Stimulated activated CD4-positive, alpha-beta T cell treated with anti-CD3 and anti-CD28 coated beads, Interleukin-12 subunit alpha, Interleukin-12 subunit beta, amount 100 ng/mL, for 4 hours (primary cell): ENCODE measurements at regions not wholly inside any gene's neighbourhood (a gene's known extent, or its start where the extent isn't known, plus 50 kb on each side); places are given as distances from the start of the nearest gene placed in this dataset.

ENCODE experiments used
- DNase-seq: peaks from one replicate; pipeline ENCODE4 v3.0.0-alpha.2; 2020

DNA sequence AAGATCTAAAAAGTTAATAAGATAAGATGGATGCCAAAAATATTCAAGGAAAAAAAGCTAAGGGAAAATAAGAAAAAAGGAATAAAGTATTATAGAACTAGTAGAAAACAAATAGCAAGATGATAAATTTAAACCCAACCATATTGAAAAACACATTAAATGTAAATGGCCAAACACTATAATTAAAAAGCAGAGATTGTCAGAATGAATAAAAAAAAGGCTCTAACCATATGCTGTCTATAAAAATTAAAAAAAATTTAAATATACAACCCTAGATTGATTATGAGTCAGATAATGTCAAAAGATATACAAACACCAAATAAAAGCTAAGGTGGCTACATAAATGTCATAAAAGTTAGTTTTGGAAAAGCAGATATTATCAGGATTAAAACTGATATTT is 617.5 kb upstream of the SGCG start:
- DNase-seq: no peak

DNA sequence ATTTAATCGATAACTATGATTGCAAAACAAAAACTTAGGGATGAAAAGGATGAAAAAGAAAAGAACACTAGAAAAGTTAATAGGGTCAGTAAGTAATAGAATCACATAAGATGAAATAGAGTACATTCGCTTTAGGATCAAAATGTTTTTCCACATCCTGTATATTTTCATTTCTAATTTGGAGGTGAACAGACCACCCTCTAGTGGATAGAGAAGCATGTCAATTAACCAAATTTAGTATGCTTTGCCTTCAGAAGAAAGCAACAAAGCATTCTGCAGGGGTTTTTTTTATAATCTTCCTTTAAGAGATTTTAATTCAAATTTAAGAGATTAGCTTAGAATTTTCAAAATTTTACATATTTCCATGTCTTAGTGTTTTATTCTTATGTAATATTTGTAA is 611.0 kb upstream of the SGCG start:
- DNase-seq: no peak

DNA sequence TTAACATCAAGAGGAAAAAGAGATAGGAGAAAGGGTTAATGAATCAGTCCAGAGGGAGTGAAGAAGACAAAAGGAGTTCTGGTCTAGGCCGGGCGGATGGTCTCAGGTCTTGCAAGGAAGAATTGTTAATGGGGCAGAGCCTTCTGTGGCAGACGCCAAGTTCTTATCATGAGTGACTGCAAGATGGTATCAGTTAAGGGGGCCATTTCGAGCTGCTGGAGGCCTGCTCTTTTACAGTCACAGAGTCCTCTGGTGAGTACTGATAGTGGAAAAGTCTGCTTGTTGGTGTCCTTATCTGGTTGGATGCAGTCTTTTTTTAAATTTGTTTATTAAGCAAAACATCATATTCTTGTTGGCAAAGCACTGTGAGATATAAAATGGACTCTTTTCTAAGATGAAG is 590.9 kb upstream of the SGCG start:
- no peak for DNase-seq

DNA sequence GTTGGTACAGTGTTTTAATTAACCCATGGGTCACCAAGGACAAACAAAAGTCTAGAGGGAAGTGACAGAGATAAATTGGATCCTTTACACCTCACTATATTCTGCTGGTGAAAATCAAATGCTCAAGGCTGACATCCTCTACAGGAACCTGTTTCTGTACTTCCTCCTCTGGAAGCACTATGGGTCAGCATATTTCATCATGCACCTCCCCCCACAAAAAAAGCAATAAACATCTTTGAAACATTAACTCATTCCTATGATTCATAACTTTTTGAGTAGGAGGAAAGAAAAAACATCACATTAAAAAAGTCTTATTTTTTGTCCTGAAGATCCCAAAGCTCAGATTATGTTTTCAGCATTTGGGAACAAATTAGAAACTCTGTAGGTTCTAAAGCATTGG is 588.3 kb upstream of the SGCG start:
- no peak for DNase-seq

DNA sequence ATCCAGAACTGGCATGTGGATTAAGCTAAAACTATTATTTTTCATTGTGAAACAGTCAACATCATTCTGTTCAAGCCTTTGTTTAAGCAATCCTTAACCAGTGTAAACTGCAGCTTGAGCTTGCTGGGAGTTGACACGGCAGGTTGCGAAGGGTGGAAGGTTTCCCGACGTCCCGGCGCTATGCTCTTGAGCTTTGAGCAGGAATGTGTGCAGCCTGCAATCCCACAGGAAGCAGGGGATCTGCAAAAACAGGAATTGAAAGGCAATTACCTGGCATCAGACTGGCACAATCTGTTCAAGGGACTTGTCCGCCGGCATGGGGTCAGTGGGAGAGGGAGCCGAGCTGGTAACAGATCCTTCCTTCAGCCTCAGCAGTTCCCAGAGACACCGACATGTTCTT is 586.7 kb upstream of the SGCG start:
- DNase-seq: no peak

DNA sequence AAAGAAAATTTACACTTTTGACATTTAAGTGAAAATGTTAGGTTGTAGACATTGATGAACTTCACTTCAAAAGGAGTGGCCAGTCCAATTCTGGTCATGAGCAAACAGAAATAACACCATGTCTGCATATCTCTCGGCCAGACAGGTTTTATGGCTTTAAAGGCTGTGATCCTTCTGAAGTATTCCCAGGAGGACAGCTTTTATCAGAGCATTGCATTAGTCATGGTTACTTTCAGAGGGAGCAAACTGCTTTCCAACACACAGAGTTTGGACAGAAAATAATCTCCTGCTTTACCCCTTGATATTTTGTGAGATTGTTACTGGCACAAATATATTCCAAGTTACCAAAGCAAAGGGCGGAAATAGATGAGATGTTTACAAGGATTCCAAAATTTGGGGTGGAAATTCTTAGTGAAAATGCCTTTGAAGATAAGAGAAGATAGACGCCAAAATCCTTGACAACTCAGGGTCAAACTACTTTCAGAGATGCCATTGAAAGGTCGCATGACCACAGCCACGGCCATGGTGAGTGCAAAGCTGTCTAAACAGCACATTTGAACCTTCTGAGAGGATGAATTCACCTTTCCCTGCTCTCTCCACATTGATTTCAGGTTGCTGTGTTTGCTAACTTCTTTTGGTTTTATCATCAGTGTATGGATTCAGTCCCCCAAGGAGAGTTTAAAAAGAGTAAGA is 584.5 kb upstream of the SGCG start:
- DNase-seq: no peak

DNA sequence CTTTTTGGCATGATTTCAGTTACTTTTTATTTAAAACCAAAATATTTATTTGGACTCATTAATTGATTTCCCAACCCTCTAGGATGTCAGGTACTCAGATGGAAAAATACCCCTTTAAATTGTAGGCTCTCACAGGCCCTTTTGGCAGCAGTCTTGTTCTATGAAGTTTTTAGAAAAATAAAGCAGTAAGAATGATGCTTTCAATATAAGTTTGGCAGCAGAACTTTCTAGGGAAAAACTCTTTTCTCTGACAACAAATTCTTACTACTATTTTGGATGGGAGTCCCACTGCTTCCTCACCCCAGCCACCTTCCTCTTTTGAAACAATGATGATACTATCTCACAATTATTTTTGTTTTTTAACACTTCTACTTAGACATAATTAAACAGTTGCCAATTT is 581.6 kb upstream of the SGCG start:
- no peak for DNase-seq

DNA sequence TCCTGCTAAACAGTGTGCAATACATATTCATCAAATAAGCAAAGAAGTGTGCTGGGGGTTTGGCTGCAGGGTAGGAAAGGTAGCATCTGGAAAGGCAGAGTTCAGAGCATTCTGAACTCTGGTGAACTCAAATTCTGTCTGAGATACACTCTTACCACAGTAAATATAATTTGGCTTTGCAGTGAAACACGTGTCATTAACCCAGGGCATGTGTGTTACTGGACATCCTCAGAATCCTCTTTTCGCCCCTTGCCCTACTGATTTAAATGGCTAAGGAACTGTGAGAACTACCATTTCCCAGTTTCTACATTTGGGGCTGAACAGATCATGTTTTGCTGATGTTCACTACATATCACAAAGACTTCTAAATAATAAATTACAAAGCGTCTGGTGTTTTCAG is 562.8 kb upstream of the SGCG start:
- DNase-seq: no peak

DNA sequence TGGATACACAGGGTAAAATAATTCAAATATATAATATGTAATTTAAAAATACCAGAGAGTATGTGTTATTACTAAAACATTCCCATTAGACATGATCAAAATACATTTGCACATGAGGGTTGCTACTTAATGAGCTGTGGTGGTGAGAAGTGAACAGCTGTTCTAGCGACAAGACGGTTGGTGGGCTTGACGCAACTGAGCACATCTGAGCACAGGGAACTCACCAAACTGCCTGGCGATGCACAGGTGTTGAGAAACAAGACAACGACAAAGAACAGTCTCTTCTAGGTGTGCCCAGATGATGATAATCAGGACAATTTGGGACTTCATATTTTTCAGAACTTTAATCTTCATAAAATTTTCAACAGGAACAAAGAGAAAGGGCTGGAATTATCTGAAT is 555.1 kb upstream of the SGCG start:
- no peak for DNase-seq

DNA sequence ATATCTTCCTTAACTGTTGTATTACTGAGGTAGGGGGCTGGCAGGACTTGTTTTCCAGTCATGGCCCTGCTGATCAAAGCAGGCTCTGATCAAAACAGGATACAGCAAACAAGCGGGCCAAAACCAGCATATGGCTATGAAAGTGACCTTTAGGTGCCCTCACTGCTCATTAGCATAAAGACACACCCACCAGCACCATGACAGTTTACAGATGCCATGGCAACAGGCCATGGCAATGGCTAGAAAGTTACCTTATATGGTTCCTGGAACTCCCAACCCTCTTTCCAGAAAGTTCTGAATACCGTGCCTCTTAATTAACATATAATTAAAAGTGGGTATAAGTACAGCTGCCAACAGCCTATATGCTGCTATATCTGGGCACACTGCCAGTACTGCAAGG is 551.4 kb upstream of the SGCG start:
- DNase-seq: no peak

DNA sequence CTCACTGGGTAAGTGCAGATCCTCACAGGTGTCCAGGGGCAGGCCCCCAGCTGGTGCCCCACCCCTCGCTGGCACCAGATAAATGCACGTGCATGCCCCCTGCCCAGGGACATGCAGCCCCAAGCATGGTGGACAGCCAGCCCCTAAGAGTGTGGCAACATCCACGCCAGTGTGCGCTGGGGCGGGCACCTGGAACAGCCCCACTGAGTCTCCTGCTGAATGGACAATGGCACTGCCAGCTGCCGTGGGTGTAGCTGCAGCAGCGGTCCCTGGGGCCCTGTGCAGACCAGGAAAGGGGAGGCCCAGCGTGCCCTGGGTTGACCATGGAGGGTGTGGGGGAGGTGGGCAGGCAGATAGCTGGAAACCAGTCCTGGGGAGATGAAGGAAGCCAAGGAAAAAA is 538.7 kb upstream of the SGCG start:
- no peak for DNase-seq

DNA sequence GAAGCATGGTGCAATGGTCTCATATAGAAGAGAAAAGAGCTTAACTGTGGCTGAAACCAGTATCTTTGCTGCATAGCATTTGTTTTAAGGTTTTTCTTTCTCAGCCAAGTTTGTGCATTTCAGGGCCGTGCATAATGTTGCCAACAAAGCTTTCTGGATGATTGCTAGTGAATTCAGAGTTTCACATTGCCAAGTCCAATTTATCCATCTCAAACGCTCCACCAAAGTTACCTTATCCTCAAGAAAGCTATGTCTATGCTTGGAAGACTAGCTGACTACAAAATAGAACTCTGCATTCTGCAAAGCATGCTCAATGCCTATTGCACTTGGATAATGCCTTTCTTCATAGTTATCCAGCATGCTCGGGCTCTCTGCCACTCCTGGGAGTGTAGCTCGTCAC is 535.8 kb upstream of the SGCG start:
- DNase-seq: no peak

DNA sequence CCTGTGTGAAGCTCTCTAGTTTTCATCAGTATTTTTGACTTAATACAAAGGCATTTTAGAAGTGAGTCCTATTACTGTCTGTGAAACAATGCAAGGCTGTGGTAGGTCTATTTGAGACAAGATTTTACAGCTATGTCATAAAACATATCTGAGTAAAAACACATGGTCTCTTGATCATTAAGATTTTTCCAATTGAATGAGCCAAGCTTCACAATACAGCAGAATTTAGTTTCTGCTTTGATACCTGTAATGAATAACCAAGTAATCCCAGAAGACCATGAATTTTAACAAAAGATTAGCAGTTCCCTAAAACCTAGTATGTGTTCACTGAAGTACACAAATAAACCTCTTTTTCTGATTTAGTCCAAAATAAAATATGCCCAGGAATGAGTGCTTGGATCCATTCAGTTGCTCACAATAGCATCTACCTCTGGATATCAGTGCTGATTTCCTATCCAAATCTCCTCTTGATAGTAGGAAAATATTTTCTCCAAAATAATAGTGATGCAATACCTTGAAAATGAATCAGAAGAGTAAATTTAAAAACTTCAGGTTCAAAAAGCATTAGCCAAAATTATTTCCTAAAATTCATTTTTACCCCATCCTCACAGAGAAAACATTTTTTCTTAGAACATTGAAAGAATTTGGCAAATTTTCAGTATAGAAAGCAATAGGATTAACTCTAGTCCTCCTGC is 533.5 kb upstream of the SGCG start:
- no peak for DNase-seq

DNA sequence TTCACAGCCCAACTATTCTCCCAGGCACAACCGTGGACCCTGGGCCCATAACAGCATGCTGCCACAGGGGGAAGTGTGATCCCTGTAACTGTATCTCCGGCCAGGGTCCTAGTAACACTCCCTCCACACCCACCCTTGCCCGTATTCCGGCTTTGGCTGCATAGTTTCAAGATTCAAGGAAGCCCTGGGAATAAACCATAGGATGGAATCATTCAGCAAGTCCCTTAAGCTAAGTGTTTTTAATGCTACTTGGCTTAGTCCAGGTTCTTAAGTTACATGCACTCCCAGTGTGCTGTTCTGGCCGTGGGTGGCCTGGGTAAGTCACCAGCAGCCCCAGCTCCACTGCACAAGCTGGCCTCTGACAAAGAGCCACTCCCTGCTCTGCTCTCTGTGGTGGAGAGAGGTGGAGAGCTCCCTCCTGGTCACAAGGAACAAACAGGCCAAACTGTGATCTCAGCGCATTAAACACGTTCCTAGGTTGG is 532.4 kb upstream of the SGCG start:
- DNase-seq: no peak

DNA sequence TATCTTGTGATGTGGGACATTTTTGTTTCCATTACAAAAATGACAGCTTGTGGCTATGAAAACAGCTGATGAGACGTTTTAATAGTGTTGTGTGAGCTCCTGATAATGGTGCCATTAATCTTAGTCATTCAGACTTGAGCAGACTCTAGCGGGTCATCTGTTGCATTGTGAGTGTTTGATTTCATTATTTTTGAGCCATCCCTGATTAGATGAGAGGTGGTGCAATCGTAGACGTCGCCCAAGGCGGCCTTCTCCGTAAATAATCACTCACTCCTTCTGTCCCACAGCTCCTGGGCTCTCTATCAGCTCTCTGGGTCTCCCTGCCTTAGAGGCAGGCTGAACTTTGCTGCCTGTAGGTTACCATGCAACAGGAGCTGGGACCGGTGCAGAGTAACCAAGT is 528.0 kb upstream of the SGCG start:
- DNase-seq: no peak

DNA sequence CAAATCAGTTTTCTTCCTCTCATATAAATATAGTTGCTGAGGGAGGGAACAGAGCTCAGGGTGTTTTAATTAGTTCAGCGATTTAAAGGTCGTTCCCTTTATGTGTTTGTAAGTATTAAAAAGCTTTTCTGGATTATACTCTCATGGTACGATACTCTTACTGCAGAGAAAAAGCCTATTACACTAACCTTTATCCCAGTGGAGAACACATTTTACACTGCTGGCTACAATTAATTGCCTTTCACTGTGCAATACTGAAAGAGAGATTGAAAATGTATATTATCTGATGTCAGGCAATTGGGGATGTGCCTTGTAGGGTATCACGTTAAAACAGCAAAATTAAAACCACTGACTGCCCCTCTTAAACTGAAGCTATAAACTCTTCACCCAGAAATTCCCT is 526.9 kb upstream of the SGCG start:
- DNase-seq: no peak

DNA sequence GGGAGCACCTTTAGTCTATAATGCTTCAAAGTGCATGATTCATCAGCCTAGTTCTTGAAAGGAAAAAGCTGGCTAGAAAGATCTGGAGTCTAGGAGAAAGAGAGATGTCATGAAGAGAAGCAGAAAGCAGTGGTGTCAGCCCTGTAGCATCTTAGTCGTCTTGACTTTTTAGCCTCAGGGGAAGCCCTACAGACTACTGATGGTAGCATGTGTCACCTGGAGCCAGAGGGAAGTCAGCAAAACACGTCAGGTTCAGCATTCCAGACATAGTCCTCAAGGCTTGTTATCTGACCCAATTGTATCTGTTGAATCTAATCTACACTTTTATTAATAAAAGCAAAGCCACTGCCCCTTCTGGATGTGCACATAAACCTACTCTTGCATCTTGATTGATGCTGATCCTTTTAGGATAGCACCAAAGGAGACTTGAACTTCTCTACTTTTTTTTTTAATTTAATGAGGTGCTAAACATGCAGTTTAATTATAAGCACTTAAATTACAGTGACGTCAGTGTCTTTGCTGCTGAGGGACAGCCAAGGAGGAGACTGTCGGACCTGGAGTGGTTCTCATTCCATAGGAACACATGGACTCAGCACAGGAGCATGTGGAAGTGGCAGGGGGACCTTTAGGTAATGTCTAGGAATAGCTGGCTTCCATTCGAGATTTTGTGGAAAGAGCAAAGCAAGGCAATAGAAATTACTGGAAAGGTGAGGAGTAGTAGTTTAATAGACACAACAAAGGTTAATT is 525.5 kb upstream of the SGCG start:
- DNase-seq: no peak

DNA sequence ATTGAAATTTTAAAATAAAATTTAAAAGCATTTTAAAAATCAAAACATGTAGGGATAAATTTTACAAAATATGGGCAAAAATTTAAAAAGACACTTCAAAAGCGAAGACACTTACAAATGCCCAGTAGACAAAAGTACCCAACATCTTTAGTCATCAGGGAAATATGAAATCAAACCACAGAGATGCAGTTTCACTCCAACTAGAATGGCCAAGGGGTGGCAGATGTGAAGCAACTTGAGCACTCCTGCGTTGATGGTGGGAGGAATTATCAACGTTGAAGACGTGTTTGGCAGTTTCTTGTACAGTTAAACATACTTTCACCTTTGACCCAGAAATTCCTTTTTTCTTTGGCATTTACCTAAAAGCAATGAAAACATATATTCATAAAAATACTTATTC is 518.0 kb upstream of the SGCG start:
- no peak for DNase-seq

DNA sequence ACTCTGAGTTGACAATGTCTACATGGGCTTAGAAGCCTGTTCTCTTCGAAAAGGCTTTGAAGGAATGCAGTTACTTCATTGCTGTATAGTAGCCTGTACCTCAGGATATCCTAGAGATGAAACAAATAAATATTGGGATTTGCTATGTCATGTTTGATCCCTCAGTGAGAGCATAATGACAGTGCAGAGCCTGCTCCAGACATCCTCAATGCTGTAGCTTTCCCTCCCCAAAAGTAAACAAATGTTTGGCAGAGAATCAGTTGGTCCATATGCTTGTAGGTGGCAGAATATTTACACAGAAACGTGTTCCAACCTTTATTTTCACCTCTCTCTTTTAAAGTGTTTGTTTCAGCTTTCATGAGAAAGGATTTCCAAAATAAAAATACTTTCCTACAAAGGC is 515.3 kb upstream of the SGCG start:
- DNase-seq: no peak

DNA sequence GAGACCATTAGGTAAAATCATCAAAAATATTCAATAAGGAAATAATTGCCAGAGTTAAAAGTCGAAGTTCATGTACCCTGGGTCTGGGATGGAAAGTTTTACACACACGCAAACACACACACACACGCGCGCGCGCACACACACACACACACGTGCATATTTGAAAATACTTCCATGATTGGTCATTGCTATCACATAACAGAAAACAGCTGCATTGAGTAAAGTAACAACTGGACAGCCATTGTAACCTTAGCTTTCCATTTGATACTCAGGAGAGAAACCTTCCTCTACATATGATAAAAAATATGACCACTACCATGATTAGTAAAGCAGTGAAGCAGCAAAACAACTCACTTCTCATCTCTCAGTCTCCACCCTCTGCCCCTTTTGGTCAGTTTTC is 490.0 kb upstream of the SGCG start:
- no peak for DNase-seq

DNA sequence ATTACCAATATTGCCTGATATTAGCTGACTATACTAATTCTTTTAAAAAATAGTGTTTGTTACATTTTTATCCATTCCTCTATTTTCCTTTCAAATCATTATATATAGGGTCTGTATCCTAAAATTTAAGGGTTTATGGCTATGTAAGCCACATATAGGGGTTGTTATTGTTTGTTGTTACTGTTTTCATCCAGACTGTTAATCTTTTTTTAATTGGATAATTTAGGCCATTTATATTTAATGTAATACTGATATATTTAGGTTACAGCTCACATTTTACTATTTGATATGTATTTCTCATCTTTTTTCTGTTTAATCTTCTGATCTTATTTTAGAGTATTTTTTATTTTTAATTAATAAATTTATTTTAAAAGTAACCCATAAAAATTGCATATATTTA is 487.1 kb upstream of the SGCG start:
- DNase-seq: no peak

DNA sequence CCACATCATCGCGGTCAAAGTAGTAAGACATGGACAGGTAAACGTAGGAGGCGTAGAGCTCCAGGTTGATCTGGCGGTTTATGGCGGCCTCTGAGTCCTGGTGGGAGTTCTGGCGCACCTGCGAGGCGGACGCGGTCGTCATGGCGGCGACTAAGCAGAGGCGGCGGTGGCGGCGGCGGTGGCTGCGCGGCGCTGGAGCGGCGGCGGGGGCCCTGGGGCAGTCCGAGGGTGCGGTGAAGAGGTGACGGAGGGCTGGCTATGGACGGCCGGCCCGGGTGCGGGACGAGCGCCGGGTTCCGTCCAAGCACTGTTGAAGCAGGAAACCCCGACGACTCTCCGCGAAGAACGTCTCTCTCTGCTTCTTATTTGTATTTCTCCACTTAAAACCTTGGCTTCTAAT is 484.3 kb upstream of the SGCG start:
- no peak for DNase-seq

DNA sequence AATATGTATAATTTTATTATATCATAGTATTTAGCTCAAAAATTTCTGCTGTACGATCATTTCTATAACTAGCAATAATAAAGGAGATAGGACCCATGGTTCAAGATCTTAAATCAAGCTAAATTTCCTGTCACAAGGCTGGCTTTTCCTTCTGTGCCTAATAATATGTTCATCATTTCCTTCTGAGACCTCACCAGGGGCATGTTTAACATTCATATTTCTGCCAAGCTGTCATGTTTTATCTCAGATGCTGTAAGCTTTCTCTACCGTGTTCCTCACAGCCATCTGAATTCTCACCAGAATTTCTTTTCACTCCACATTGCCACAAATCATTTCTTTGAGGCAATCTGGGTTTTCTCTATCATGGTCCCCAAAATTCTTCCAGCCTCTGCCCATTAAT is 482.3 kb upstream of the SGCG start:
- DNase-seq: no peak

DNA sequence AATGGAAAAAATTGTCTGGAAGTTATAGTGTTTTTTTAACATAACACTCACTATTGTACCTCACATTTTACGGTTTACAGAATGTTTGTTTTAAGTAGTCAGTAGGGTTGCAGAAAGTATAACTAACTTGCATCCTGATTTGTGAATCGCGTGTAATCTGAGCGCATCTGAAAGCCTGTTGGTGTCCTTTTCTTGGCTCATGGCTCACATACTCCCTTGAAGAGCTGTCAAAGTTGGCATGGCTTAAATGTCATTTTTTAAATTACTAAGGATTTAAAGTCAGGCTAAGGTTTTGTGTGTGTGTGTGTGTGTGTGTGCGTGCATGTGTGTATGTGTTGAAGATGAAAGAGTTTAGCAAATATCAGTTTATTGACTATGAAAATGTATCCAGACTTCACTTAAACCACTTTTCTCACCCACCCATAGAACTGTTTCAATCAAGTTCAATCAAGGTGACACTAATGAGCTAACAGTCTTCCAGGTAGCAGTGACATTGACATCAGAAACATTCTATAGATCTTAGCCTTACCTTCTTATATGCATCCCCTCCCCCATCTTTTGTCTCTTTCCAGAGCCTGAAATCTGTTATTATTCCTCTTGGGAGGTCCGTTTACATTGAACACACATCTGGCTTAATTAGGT is 480.4 kb upstream of the SGCG start:
- no peak for DNase-seq
